Mesenteric fat pad (tissue), 1 donor: ENCODE measurements at regions not wholly inside any gene's neighbourhood (a gene's known extent, or its start where the extent isn't known, plus 50 kb on each side); places are given as distances from the start of the nearest gene placed in this dataset.
"Not testable (repeated sequence)": the region's sequence is repeated elsewhere in the genome, so short reads cannot be mapped to it uniquely, and the experiment has no call there.

Experiments used
- DNase-seq: peaks from one replicate; pipeline ENCODE4 v3.0.0-alpha.2; 2020; ENCODE audit warnings: low spot score
- donor health status: DM: yes; HTN: yes; CAD: no.

DNA sequence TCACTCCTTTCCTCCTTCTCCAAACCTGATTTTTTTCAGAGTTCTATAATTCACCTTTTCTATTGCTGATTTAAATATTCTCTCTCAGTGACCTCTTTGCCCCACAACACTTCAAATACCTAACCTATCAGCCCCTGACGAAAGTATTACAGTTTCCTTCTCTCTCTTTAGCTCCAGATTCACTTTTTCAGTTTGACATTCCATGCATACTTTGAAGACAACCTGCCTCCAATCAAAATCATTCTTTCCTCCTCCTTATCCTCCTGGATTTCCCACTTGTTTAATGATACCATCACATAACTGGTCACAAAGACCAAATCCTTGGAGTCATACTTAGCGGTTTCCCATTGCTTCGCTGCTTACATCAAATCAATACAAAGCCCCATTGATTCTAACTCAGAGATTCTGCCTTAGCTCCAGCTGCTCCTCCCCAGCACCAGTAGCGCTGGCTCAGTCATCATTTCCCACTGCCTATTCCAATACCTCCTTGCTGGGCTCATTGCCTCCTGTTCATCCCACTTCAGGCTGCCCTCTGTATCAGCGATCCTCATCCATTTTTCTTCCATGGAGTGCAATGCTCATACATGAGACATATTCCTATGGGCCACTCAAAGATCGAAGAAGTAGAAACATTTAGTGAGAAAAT is 240.1 kb downstream of the ZNF92 start:
- not testable (repeated sequence) for DNase-seq

- not testable (repeated sequence) for DNase-seq
Observed at GRCh38 chr7:65616111-65616510, 242.5 kb downstream of the ZNF92 start.

DNA sequence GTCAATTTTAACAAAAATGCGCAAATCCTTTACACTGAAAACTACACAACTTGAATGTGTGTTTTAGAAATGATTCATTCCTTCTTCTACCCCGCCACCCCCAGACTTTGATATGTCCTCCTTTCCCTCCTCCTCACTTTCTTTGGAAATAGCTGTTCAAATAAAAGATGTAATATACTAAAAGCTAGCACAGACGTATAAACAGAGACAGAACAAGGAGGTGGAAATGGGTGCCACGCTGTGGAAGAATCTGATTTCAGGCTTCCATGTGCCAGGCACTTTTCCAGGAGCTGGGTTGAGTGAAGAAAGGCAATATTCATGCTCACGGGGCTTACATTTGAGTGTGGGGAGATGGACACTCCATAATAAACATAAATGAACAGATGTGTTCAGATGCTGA is 246.6 kb downstream of the ZNF92 start:
- DNase-seq = not testable (repeated sequence)

GRCh38 chr7:65621580-65622201 is 248.0 kb downstream of the ZNF92 start:
- DNase-seq = not testable (repeated sequence)

DNA sequence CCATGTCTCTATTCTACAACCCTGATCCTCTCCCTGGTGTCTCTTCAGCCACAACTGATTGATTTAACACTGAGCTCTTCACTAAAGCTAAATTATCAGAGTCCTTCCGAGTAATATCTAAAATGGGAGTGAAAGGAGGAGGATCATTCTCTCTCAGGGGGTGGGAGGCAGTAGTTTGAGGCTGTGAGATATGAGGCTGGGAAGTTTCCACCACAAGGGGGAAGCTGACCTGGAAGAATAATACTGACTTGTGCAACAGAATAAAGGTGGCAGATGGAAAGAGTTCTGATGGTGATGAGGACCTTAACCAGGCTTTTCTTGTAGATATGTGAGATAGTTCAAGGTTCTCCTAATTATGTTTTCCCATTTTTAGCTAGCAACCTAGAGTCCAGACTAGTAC is 241.6 kb upstream of the VKORC1L1 start:
- DNase-seq = not testable (repeated sequence)

- not testable (repeated sequence) for DNase-seq
Observed at GRCh38 chr7:65633587-65634404, 239.1 kb upstream of the VKORC1L1 start.

DNA sequence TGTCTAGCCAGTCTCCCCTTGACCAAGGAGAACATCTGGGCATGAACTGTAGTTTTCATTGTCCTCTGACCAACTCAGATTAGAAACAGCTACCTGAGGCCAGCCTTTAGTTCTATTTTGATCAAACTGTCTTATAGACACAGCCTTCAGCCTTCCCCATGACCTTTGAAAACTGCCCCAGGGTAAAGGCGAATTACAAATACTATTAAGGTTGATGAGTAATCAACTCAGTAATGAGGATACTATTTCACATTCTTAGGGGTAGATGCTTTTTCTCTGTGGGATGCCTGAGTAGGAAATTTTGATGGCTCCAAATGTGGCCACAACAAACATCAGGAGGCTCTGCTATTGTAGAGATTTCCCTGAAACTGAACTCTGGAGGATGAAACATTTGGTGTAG is 234.0 kb upstream of the VKORC1L1 start:
- not testable (repeated sequence) for DNase-seq

- DNase-seq = not testable (repeated sequence)
Observed at GRCh38 chr7:65639717-65640116, 233.2 kb upstream of the VKORC1L1 start.

DNA sequence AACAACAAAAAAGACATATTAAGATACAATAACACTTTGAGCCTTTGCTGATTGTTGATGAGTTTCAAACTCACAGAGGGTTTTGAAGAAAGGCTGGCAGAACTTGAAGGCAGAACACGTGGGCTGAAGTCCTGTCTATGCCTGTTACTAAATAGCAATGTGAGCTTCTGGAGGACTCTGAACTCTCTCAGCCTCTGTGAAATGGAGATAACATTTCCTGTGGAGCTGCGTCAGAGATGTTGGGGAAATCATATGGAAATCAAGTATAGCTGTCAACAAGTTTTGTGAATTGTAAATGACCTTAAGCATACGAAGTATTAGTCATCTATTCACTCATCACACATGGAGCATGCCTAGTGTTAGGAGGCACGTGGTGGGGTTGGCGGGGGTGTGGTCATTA is 229.4 kb upstream of the VKORC1L1 start:
- DNase-seq = not testable (repeated sequence)

DNA sequence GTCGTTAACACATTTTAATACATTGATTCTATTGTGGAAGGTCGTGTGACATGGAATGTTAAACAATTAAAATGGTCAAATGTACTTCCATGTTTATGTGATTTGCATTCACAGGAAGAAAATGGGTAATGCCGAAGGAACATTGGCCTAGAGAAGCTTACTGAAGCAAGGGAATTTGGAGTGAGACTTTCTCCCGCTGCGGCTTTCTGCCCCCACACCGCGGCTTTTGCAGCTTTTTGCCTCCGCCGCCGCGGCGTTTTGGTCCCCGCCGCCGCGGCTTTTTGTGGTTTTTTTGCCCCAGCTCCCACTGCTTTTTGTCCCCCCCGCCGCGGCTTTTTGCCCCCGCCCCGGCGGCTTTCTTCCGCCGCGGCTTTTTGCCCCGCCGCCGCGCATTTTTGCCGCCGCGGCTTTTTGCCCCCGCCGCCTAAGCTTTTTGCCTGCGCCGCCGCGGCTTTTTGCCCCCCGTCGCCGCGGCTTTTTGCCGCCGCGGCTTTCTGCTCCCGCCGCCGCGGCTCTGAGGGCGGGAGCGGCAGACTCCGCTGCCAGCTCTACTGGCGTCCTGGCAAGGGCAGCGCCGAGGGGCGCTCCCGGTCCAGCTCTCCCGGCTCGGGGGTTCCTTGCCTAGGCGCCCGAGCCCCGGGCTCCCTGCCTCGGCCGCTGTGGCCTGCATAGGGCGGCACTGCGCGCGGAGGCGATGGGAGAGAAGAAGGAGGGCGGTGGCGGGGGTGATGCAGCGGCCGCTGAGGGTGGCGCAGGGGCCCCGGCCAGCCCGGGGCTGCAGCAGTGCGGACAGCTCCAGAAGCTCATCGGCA is 225.5 kb upstream of the VKORC1L1 start:
- DNase-seq = not testable (repeated sequence)

DNA sequence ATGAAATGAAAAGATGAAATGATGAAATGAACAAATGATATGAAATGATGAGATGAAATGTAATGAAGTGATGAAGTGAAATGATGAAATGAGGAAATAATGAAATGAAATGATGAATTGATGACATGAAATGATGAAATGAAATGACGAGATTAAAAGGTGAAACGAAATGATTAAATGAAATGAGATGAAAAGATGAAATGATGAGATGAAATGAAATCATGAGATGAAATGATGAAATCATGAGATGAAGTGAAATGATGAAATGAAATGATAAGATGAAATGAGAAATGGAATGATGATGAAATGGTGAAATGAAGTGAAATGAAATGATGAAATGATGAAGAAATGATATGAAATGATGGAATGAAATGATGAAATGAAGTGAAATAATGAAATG is 221.7 kb upstream of the VKORC1L1 start:
- DNase-seq = not testable (repeated sequence)

- not testable (repeated sequence) for DNase-seq
Observed at GRCh38 chr7:65651826-65652592, 220.9 kb upstream of the VKORC1L1 start.

DNA sequence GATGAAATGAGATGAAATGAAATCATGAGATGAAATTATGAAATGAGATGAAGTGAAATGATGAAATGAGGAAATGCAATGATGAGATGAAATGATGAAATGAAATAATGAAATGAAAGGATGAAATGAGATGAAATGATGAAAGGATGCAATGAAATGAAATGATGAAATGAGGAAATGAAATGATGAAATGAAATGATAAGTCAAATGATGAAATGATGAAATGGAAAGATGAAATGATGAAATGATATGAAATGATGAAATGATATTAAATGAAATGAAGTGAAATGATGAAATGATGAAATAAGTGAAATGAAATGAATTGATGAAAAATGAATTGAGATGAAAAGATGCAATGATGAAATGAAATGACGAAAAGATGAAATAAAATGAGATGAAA is 220.2 kb upstream of the VKORC1L1 start:
- DNase-seq = not testable (repeated sequence)

DNA sequence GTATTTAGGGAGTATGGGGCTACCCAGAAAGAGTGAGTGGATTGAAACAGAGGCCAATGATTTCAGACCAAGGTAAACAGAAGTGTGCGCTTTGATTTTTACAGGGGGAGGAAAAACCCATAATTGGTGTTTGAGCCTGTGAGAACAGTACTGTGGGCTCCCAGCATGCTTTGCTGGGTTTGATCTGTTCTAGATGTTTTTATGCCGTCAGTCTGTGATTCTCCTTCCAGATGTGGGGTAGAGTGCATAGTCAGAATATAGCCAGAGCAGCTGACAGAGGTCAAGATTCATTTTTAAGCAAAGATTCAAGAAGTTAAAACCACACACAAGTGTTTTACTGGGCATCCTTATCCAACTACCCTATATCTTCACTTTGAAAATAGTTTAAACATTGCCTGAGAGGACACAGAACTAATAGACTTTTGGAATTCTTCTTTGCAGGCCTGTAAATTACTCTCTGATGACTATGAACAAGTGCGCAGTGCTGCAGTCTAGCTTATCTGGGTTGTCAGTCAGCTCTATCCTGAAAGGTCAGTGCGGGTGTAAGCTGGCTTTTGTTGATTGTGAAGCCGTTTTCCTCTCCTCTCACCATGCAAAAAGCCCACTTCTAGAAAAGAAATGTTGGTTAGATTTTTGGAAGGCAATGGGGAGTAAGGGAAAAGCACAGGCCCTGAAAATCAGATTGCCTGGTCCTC is 216.2 kb upstream of the VKORC1L1 start:
- DNase-seq = not testable (repeated sequence)

DNA sequence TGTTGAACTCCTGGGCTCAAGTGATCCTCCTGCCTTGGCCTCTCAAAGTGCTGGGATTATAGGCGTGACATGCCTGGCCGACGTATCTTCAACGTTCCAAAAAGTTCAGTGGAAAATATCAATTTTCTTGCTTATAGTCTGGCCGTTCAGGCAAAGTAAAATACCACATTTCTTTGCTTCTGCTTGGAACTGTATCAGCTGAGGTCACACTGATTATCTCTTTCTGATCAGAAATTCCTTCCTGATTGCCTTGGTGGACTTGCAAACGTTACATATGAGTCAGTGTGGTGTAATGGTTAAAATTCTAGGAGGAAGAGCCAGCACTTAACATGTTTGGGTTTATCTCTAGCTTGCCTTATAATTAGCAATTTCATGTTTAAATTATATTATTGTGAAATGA is 189.5 kb upstream of the VKORC1L1 start:
- not testable (repeated sequence) for DNase-seq

- not testable (repeated sequence) for DNase-seq
Observed at GRCh38 chr7:65699026-65699714, 173.7 kb upstream of the VKORC1L1 start.

- DNase-seq = not testable (repeated sequence)
Observed at GRCh38 chr7:65699715-65700356, 173.0 kb upstream of the VKORC1L1 start.

DNA sequence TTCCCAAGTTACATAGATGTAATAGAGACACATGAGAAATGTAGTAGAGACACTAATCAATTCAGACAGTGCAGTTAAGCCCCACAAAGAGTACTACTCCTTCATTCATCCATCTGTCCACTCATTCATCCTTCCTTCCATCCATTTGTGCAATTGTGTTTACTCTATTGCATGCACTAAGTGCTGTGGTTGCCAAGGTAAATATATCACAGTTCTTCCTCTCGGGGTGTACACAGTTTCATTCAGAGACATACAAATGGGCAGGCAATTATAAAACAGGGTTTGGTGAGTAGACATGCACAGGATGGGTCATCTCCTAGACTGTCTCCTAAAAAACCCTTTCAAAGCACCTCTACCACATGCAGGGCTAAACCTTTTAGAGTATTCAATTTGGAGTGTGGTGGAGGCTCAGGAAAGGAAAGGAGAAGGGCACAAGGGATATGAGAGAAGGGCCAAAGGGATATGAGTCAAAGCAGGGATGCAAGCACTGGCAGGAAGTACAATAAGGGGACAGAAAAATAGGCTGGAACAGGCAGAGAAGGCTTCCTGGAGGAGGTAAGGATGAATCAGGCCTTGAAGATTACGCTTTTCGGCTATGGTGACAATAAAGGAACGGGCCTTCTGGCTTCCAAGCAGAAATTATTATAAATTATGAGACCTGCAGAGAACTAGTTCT is 153.6 kb upstream of the VKORC1L1 start:
- DNase-seq = not testable (repeated sequence)
